Lower leg skin (tissue), 4 donors: ENCODE measurements at regions not wholly inside any gene's neighbourhood (a gene's known extent, or its start where the extent isn't known, plus 50 kb on each side); places are given as distances from the start of the nearest gene placed in this dataset.

Experiments
- DNase-seq, 2 donors: peaks; one replicate each; pipeline ENCODE4 v3.0.0-alpha.2; 2019; ENCODE audit warnings: low spot score in 2 of 2
- H3K4me3 ChIP-seq: fragments of 200-600 bp; sonication (generic); 2 replicates; pipeline ENCODE4 v1.5.1; 2017; ENCODE audit warnings: mild to moderate bottlenecking, low read depth; ENCODE audit not compliant: poor library complexity, severe bottlenecking
- POLR2A ChIP-seq, 2 donors: fragments of 450-650 bp; IDR thresholded peaks; one replicate each; pipeline ENCODE4 v1.6.1; 2016 to 2017; ENCODE audit warnings: antibody characterized with exemption in 2 of 2, mild to moderate bottlenecking in 1 of 2, moderate library complexity in 1 of 2
- WGBS, 2 donors: methylation state at CpG; one replicate each; pipeline ENCODE4 v1.1.5; 2018; 5-methylcytosine and 5-hydroxymethylcytosine counted together
- intact Hi-C: fragments of 100-400 bp; cut with DNase I; formaldehyde crosslinking; loops from one replicate; pipeline ENCODE4 v1.15.0; 2023; ENCODE audit warnings: low total_unique reads
- TF ChIP-seq, protein P1 (sequence below), 3 donors: fragments of 450-650 bp; IDR thresholded peaks; one replicate each; pipeline ENCODE4 v1.5.1; 2016; ENCODE audit warnings: antibody characterized with exemption in 3 of 3, mild to moderate bottlenecking in 3 of 3, moderate library complexity in 2 of 3

DNA sequence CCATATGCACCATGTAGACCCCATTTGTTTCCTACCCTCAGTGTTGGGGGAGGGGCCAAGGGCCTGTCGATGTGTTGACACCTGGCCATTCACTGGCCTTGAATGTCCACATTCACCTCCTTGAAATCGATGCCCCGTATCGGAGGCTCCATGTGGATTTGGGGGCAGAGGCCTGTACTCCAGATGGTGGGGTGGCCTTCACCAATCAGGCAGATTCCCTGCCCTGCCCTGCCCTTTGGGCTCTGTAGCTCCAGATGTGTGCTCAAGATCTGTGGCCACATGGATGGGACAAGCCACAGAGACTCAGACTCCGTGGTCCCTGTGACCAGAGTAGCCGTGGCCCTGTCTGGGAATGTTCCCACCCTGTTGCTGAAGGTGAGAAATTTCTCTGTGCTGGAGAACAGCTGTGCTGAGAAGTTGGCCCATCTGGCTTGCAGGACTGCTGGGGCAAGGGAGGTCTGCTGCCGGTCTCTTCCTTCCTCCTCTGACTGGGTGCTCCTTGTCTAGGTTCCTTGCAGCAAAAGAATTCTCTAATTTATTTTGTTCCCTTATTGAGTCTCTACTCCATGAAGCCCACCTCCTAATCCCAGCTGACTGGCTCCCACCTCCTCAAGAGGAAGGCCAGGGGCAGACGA lies 221.3 kb downstream of the SEC14L1 start:
- 88 to 91% methylated on average over 7 to 8 of the region's 8 CpGs for WGBS, 2 donors
- no peak overlapping the region for H3K4me3 ChIP-seq
- intact Hi-C loops = no loop called here
- DNase-seq = peak in 1 of 2 donors; percentile 72
- TF ChIP-seq, protein P1, sequence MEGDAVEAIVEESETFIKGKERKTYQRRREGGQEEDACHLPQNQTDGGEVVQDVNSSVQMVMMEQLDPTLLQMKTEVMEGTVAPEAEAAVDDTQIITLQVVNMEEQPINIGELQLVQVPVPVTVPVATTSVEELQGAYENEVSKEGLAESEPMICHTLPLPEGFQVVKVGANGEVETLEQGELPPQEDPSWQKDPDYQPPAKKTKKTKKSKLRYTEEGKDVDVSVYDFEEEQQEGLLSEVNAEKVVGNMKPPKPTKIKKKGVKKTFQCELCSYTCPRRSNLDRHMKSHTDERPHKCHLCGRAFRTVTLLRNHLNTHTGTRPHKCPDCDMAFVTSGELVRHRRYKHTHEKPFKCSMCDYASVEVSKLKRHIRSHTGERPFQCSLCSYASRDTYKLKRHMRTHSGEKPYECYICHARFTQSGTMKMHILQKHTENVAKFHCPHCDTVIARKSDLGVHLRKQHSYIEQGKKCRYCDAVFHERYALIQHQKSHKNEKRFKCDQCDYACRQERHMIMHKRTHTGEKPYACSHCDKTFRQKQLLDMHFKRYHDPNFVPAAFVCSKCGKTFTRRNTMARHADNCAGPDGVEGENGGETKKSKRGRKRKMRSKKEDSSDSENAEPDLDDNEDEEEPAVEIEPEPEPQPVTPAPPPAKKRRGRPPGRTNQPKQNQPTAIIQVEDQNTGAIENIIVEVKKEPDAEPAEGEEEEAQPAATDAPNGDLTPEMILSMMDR (IDR thresholded peaks at IDR 0.05) = no peak
- no peak for TF ChIP-seq POLR2A (IDR thresholded peaks at IDR 0.05)

DNA sequence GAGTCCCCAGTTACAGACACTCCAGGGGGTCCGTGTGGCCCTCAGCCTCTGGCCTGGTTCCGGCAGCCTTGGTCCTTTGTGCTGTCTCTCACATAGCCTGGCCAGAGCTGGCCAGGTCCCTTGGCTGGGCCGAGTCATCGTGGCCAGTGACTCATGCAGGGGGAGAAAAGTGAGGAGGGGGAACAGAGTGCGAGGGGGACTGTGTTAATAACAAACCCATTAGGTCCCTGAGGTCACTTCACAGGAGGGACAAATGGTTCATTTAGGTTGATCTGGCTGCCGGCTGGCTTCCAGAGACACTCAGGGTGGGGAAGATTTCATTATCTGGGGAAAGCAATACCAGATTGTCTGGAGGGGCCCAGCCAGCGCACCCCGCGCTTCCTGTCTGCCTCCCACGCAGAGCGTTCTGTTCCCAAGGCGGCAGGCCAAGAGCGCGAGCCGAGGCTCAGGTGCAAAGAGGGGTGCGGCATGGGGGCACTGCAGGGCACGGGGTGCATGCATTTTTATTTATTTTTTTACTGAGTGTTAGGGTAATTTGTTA lies 223.1 kb downstream of the SEC14L1 start:
- intact Hi-C loops = no loop called here
- 39 to 55% methylated on average over 17 of the region's 17 CpGs for WGBS, 2 donors
- TF ChIP-seq, protein P1 (IDR thresholded peaks at IDR 0.05) = no peak
- no peak for TF ChIP-seq POLR2A (IDR thresholded peaks at IDR 0.05)
- no peak for DNase-seq
- H3K4me3 ChIP-seq = no peak overlapping the region

DNA sequence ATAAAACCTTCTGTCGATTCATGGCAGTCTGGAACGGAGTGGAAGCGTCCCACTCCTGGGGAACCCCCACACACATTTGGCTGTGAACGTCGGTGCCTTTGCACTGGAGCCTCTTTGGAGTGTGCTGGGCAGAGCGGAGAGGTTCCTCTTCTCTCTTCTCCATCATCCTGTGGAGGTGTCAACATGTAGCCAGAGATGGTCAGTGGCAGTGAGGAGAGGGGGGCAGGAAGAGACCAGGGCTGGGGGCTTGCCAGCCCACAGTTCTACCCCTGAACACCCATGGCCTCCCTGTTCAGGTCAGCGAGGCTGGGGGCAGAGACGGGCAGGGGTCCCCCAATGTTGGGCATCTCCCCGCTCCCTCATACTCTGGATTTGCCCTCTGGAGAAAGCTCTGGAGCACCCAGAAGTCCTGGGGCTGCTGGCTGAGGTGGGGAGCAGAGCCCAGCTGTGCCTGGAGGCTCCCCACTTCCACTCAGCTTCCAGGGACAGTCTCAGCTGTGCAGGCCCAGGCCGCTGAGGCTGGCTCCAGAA lies 223.7 kb downstream of the SEC14L1 start:
- DNase-seq = no peak

DNA sequence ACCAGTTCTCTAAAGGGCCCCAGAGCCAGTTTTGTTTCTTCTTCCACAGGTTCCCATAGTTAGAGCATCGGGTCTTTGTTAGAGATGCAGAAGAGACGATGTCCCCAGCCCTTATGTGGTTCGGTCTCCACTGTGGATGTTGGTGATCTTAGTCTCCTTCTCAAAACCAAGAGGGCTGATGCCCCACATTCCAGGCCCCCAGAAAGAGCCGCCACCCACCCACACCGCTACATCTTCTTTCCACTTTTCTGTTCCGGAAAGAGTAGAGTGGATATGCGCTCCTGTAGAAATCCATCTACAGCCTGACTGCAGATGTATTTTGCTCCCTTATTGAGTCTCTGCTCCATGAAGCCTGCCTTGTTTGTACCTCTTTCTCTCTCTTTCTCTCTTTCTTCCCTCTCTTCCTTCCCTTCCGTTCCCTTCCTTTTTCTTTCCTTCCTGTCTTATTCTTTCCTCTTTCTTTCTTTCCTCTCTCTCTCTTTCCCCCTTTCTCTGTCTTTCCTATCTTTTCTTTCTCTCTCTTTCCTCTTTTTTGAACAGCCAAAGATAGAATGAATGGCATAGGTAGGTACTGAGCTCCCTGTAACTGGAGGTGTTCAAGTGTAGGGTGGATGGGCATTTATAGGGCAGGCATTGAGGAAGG lies 224.3 kb downstream of the SEC14L1 start:
- no peak overlapping the region for H3K4me3 ChIP-seq
- intact Hi-C loops = no loop called here
- 86 to 89% methylated on average over 8 of the region's 8 CpGs for WGBS, 2 donors
- TF ChIP-seq, protein P1 (IDR thresholded peaks at IDR 0.05) = no peak
- TF ChIP-seq POLR2A (IDR thresholded peaks at IDR 0.05) = no peak
- DNase-seq = no peak

More for the DNA sequence above, 223.7 kb downstream of the SEC14L1 start:
- 62 to 68% methylated on average over 9 to 10 of the region's 10 CpGs for WGBS, 2 donors
- TF ChIP-seq, protein P1 (IDR thresholded peaks at IDR 0.05) = no peak
- TF ChIP-seq POLR2A (IDR thresholded peaks at IDR 0.05) = no peak
- H3K4me3 ChIP-seq = no peak overlapping the region
- intact Hi-C loops = no loop called here

DNA sequence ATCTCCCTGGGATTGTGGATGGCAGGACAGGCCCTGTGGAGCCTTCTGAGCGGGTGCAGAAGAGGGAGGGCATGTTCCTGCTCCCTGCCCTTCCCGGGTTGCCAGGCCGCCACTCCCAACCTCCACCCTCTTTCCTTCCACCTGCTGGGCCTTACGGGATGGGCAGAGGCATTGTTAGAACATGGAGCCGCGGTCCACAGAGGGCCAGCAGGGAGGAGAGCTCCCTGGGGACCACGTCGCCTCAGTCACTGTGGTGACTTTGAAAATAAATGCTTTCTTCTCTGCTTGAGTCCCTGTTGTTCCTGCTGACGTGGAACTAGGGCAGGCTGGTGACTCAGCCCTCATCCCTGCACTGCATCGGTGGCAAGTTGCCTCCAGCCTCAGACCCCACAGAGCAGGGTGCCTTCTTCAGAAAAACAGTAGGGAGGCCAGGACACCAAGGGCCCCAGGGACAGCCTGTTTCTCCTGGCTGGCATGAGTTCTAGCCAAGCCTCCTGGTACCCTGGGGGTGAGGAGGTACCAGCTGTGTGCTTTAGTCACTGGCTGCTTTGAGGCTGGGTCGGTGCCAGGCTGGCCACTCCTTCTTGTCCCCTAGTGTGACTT lies 224.9 kb downstream of the SEC14L1 start:
- TF ChIP-seq POLR2A (IDR thresholded peaks at IDR 0.05) = no peak
- WGBS, 2 donors = 28 to 29% methylated on average over 11 of the region's 11 CpGs
- peak in 1 of 2 donors; percentile 78 for DNase-seq
- H3K4me3 ChIP-seq = no peak overlapping the region
- intact Hi-C loops = no loop called here

DNA sequence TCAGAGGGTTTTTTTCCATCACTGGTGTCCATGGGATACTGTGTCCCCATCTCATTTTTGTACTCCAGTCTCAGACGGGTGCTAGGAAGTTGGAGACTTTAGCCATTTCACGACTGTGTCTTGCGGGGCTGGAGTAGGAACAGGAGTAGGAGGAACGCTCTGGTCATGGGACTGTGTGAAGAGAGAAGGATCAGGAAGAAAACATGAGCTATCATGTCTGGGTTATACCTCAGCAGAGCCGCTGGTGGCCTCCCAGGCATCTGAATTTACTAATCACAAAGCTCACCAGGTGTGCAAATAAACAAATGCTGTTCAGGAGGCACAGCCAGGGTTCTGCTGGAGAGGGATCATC lies 225.4 kb downstream of the SEC14L1 start:
- intact Hi-C loops = no loop called here
- H3K4me3 ChIP-seq = no peak overlapping the region
- 4 to 36% methylated on average over 5 of the region's 5 CpGs for WGBS, 2 donors
- DNase-seq = no peak
- TF ChIP-seq POLR2A (IDR thresholded peaks at IDR 0.05) = no peak
- TF ChIP-seq, protein P1 (IDR thresholded peaks at IDR 0.05) = no peak
